Activated CD8-positive, alpha-beta memory T cell treated with anti-CD3 and anti-CD28 coated beads for 24 hours (primary cell): ENCODE measurements at regions not wholly inside any gene's neighbourhood (a gene's known extent, or its start where the extent isn't known, plus 50 kb on each side); places are given as distances from the start of the nearest gene placed in this dataset.
"Not testable (repeated sequence)": the region's sequence is repeated elsewhere in the genome, so short reads cannot be mapped to it uniquely, and the experiment has no call there.

Experiments used
- DNase-seq: peaks from one replicate; pipeline ENCODE4 v3.0.0-alpha.2; 2020

DNA sequence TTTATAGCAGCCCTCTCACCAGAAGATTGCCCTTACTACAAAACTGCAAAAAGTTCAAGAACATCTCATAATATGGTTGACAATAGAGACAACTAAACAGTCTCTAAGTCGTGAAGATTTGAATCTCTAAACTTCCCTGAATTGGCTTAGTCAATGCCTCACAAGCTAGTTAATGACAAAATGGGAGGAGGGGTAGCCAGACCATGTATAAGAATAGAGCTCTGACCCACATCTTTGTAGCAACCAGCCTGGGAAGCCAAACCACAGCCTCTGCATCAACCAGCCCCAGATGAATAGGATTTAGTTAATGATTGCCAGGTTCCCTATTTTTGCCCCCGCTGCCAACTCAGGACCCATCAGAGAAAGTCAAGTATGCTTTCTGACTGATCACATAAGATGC lies 1265.9 kb upstream of the PCDH10 start:
- not testable (repeated sequence) for DNase-seq

DNA sequence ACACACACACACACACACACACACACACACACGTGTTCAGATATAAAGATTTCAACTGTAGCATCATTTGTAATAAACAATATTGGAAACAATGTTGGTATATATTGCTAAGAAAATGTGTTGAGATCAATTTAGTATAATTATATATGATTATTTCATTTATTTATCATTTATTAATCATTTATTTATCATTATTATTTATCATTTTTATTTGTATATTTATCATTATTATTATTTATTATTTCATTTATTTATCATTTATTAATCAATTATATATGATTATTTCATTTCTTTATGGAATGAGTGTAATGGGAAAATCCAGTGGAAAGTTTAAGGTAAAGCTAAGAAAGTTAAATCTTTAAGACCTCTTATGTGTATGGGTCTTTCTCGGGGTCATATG lies 1223.4 kb upstream of the PCDH10 start:
- DNase-seq: not testable (repeated sequence)

DNA sequence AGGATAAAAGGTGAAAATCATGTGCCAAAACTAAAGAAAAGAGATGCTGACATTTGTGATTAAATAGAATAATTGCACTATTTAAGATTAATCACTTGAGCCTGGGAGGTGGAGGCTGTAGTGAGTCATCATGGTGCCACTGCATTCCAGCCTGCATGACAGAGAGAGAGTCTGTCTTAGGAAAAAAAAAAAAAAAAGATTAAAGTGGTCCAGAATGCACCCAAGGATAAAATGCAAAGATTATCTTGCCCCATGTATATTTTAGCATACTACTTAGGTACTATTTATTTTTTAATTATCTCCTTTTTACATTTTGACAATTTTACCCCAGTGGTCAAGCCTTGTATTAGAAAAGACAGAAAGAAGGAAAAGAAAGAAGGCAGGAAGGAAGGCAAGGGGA lies 1181.4 kb upstream of the PCDH10 start:
- not testable (repeated sequence) for DNase-seq

DNA sequence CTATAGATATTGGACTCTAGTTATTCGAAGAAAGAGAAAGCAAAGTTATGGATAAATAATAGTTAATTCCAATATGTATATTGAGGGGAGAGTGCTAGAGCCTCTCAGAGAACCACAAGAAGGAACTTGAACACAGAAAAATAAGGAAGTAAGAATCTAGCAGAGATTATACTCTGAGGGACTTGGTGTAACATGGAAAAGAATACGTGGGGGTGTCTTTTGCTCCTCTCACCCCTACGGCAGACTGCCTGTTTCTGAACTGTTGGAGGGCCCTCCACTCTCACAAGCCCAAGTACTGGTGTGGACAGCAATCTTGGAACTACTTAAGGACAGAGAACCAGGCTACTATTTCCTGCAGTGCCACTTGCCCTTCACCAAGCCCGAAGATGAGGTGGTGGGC lies 1174.4 kb upstream of the PCDH10 start:
- no peak for DNase-seq

GRCh38 chr4:131975276-131976132 lies 1173.6 kb upstream of the PCDH10 start:
- DNase-seq: peak; percentile 63

GRCh38 chr4:131976133-131977002 lies 1172.7 kb upstream of the PCDH10 start:
- not testable (repeated sequence) for DNase-seq

DNA sequence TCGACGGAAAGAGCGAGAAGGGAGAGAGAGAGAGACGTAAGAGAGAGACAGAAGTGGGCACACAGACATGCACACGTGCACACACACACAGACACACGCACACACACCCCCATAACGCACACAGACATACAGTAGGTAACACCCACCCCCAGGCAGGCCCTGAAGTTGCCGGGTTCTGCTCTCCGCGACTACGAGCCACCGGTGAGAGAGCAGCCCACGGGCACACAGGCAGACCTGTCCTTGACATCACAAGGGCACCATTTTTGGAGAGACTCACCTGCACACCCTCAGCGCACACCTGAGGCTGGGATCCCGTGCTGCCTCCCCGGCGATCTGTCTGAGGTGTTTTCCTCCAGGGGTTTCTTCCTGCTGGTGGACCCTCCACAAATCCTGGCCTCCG lies 1171.0 kb upstream of the PCDH10 start:
- DNase-seq: no peak

DNA sequence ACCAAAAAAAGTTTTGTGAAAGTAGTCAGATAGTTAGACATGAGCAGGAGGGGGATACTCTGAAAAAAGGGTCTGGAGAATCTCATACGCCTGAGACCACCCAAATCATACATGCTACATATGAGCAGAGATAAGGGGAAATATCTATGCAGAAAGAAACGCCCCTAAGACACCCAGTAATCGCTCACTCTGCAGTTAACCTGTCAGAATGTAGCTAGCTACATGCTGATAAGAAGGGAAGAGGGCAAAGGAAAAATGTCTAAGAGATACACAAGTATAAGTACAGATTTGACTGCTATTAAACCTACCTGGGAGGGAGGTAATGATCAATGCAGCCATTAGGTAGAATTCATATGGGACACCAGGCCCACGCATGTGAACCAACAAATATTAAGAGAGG lies 1159.5 kb upstream of the PCDH10 start:
- no peak for DNase-seq

- no peak for DNase-seq
Measured at GRCh38 chr4:132001542-132001941, 1147.6 kb upstream of the PCDH10 start.

DNA sequence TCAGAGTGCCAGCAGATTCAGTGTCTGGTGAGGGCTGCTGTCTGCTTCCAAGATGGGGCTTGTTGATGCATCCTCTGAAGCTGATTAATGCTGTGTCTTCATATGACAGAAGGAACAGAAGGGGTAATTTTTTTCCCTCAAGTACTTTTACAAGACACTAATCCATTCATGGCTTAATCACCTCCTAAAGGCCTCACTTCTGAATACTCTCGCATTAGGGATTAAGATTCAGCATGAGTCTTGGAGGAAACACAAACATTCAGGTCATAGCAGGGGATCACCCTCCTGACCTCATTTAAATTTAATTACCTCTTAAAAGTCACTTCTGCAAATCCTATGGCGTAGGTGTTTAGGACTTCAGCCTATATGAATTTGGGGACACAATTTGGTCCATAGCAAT lies 1145.5 kb upstream of the PCDH10 start:
- DNase-seq: no peak

DNA sequence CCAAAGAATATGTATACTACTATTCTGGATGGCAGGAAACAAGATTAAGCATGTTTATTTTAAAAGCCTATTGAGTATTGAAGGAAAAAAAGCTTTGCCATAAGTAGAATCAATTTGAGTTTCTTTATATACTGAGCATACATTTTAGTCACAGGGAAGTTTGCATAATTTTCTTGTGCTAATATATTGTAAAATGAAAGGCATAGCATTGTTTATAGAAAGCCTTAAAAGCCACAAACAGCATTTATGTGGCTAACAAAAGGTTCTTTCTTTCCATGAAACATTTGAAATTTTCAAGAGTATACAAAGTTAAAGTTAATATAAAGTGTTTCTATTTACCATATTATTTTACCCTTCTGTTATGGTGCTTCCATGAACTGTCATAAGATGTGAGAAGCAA lies 1133.8 kb upstream of the PCDH10 start:
- no peak for DNase-seq

- no peak for DNase-seq
Measured at GRCh38 chr4:132016703-132017350, 1132.3 kb upstream of the PCDH10 start.

GRCh38 chr4:132026166-132026565 lies 1122.9 kb upstream of the PCDH10 start:
- no peak for DNase-seq

DNA sequence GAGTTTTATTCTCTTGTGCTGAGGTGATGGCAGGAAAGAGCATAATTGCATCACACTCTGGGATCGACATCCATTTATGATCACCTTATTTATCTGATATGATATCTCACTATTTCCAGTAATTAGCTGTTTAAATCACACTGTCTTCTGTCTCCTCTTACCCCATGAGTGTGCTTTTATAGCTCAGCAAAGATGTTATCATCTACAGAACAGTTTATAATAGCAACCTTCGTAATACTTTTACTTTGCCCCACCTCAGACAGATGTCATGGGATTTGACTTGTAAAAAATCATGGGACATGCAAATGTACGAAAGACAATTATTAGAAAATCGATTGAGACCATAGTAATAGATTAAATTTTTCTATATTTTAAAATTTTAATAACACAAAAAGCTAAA lies 1122.3 kb upstream of the PCDH10 start:
- DNase-seq: no peak

DNA sequence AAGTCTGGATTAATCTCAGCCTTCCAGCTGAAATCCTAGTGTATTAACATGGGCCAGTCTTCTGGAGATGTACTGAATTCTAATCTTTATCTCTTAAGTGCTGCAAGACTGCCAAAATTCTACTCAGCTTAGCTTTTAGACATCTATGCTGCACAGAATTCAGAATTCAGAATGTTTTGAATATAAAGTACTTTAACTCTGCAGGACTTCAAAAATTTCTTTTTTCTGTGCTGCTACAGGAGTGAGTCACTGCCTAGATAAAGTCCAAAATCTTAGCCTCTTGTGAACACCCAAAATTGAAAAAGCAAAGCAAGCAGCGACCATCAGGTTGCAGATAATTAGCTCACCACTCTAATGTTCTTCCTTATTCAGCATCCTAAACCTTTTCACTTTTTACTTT lies 1092.6 kb upstream of the PCDH10 start:
- DNase-seq: no peak

DNA sequence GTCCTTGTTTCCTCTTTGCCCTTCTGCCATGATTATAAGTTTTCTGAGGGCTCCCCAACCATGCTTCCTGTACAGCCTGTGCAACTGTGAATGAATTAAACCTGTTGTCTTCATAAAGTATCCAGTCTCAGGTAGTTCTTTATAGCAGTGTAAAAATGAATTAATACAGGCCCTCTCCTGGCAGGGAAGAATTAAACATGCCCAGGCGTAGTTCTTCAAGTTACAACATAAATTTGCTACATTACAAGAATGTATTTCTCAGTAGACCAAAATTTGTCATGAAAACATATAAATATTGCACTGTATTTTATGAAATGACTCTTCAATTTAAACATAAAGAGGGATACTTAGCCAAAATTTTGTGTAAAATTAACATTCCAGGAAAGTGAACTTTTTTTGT lies 1089.9 kb upstream of the PCDH10 start:
- DNase-seq: no peak

GRCh38 chr4:132062611-132063239 lies 1086.4 kb upstream of the PCDH10 start:
- DNase-seq: no peak

GRCh38 chr4:132063829-132064228 lies 1085.3 kb upstream of the PCDH10 start:
- DNase-seq: no peak

- no peak for DNase-seq
Measured at GRCh38 chr4:132065940-132066495, 1083.1 kb upstream of the PCDH10 start.

GRCh38 chr4:132071815-132072214 lies 1077.3 kb upstream of the PCDH10 start:
- DNase-seq: no peak

GRCh38 chr4:132076829-132077228 lies 1072.3 kb upstream of the PCDH10 start:
- no peak for DNase-seq

- DNase-seq: no peak
Measured at GRCh38 chr4:132085105-132085504, 1064.0 kb upstream of the PCDH10 start.

DNA sequence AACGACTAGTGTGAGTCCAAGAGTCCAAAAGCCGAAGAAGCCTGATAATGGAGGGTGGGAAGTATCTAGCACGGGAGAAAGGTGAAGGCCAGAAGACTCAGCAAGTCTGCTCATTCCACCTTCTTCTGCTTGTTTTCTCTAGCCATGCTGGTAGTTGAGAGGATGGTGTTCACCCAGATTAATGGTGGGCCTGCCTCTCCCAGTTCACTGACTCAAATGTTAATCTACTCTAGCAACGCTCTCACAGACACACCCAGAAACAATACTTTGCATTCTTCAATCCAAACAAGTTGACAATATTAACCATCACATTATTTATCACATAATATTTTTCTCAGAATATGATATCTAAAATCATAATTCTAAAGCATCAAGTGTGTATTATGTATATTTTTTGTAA lies 1055.1 kb upstream of the PCDH10 start:
- no peak for DNase-seq
